K562 (cell line): ENCODE measurements at regions not wholly inside any gene's neighbourhood (a gene's known extent, or its start where the extent isn't known, plus 50 kb on each side); places are given as distances from the start of the nearest gene placed in this dataset.

Experiments used
- ATAC-seq: fragments of 200-7000 bp; cut with Tn5 transposase; 3 replicates; pipeline ENCODE4 v1.9.1; 2020; ENCODE audit warnings: moderate library complexity
- BruUV-seq: library from RNA; stranded (reverse); fragments of 400-500 nt; replicated peaks from 2 replicates; lab custom pipeline; 2021; lab: Mats Ljungman, UMichigan
- CTCF ChIA-PET: fragments of 300-600 bp; formaldehyde crosslinking; extraction: SDS; loops from one replicate; lab custom pipeline; 2021; ENCODE audit warnings: low intra/inter-chr PET ratio; lab: Yijun Ruan, JAX
- POLR2A ChIA-PET: fragments of 300-600, 350-650 bp; sonication (Branson Sonifier 250); formaldehyde crosslinking; extraction: SDS; loops from one replicate; lab custom pipeline; 2021; ENCODE audit warnings: antibody characterized with exemption, inconsistent platforms; lab: Yijun Ruan, JAX
- DNase-seq, 4 experiments: peaks; one replicate each; pipeline versions ENCODE4 v3.0.0 to v3.0.0-alpha.2; 2011 to 2018; ENCODE audit warnings: low spot score in 3 of 4, mixed read lengths in 3 of 4; ENCODE audit errors: extremely low read depth in 1 of 4
- FAIRE-seq: peaks from 2 replicates; lab custom pipeline; 2011; peaks lifted over from hg19 to GRCh38; lab: Jason Lieb, UNC
- H2AFZ ChIP-seq: 2 replicates; pipeline ENCODE4 v1.6.0; 2011; ENCODE audit warnings: low read depth, low read length, control low read depth, inconsistent platforms
- H3K27ac ChIP-seq: fragments of 200-600 bp; 3 replicates; pipeline ENCODE4 v1.8.0; 2011; ENCODE audit warnings: low read depth, mild to moderate bottlenecking, control low read depth, inconsistent platforms, low read length, moderate library complexity, mixed read lengths; ENCODE audit errors: extremely low read depth
- H3K27me3 ChIP-seq, 2 experiments: fragments of 300-600 bp in 1 of 2; 2 replicates in 1 of 2; 3 replicates in 1 of 2; pipeline versions ENCODE4 v1.6.0 to v1.8.0; 2011; ENCODE audit warnings: inconsistent platforms in 2 of 2, low read length in 2 of 2, mild to moderate bottlenecking in 1 of 2, mixed read lengths in 1 of 2, moderate library complexity in 1 of 2; ENCODE audit not compliant: control insufficient read depth in 2 of 2, insufficient read depth in 2 of 2
- H3K36me3 ChIP-seq: fragments of 300-600 bp; 3 replicates; pipeline ENCODE4 v1.8.0; 2011; ENCODE audit warnings: mild to moderate bottlenecking, low read length, inconsistent platforms; ENCODE audit not compliant: control insufficient read depth, insufficient read depth
- H3K4me1 ChIP-seq, 2 experiments: fragments of 200-600 bp in 1 of 2; replicated peaks in 1 of 2; 2 replicates in 1 of 2; 3 replicates in 1 of 2; pipeline versions ENCODE4 v1.5.1 to v1.8.0; 2011; ENCODE audit warnings: inconsistent platforms in 2 of 2, low read length in 2 of 2, mild to moderate bottlenecking in 1 of 2, mixed read lengths in 1 of 2, moderate library complexity in 1 of 2; ENCODE audit not compliant: control insufficient read depth in 2 of 2, insufficient read depth in 2 of 2
- H3K4me2 ChIP-seq: 2 replicates; pipeline ENCODE4 v1.6.1; 2011; ENCODE audit warnings: low read length, control low read depth, inconsistent platforms, mixed read lengths; ENCODE audit not compliant: insufficient read depth
- H3K4me3 ChIP-seq: fragments of 200-600 bp; sonication (generic), shearing (Covaris generic); 2 replicates; pipeline ENCODE4 v1.5.1; 2016; ENCODE audit warnings: control low read depth, inconsistent platforms
- H3K79me2 ChIP-seq: fragments of 200-600 bp; 3 replicates; pipeline ENCODE4 v1.8.0; 2011; ENCODE audit warnings: low read length, inconsistent platforms; ENCODE audit not compliant: control insufficient read depth, insufficient read depth
- H3K9ac ChIP-seq, 2 experiments: 2 replicates each; pipeline versions ENCODE4 v1.6.0 to v1.6.1; 2011; ENCODE audit warnings: low read depth in 2 of 2, low read length in 2 of 2, control low read depth in 1 of 2, inconsistent platforms in 1 of 2, mild to moderate bottlenecking in 1 of 2, mixed read lengths in 1 of 2; ENCODE audit not compliant: insufficient read depth in 1 of 2
- H3K9me1 ChIP-seq: one replicate; pipeline ENCODE4 v1.6.0; 2011; ENCODE audit warnings: inconsistent platforms, mild to moderate bottlenecking, low read length, moderate library complexity; ENCODE audit not compliant: control insufficient read depth, insufficient read depth
- H3K9me3 ChIP-seq: replicated peaks from 2 replicates; pipeline ENCODE4 v1.5.1; 2011; ENCODE audit warnings: low read depth, low read length, inconsistent platforms; ENCODE audit not compliant: control insufficient read depth, insufficient read depth
- H4K20me1 ChIP-seq: replicated peaks from 2 replicates; pipeline ENCODE4 v1.6.1; 2011; ENCODE audit warnings: low read length, inconsistent platforms, mixed read lengths; ENCODE audit not compliant: control insufficient read depth, insufficient read depth
- BACH1 ChIP-seq: fragments of 200-800 bp; sonication (Bioruptor generic); IDR thresholded peaks from 2 replicates; pipeline ENCODE4 v1.6.1; 2016; ENCODE audit warnings: missing genetic modification characterization, missing compliant biosample characterization
- CBX2 ChIP-seq: fragments of 200-600 bp; sonication (generic); IDR thresholded peaks from one replicate; pipeline ENCODE4 v1.6.1; 2012; ENCODE audit warnings: mild to moderate bottlenecking, low read length, inconsistent platforms; ENCODE audit not compliant: insufficient read depth, poor library complexity, severe bottlenecking
- CEBPG ChIP-seq, 3 experiments: fragments of 200-800 bp in 1 of 3; sonication (Bioruptor generic) in 1 of 3; sonication (generic) in 1 of 3; formaldehyde crosslinking in 1 of 3; IDR thresholded peaks in 2 of 3; conservative IDR thresholded peaks in 1 of 3; 2 replicates each; pipeline versions ENCODE4 v1.6.1 to v1.8.0; 2016 to 2022; ENCODE audit warnings: missing compliant biosample characterization in 2 of 3, missing genetic modification characterization in 2 of 3, mild to moderate bottlenecking in 1 of 3, missing genetic modification reagents in 1 of 3
- CTBP1 ChIP-seq: fragments of 450-650 bp; IDR thresholded peaks from 2 replicates; pipeline ENCODE4 v1.6.1; 2016; ENCODE audit warnings: borderline replicate concordance
- CTCF ChIP-seq, 3 experiments: IDR thresholded peaks in 2 of 3; conservative IDR thresholded peaks in 1 of 3; 2 replicates each; pipeline ENCODE4 v1.5.1; 2011 to 2012; ENCODE audit warnings: low read length in 3 of 3, mild to moderate bottlenecking in 3 of 3, control low read depth in 2 of 3, improper control_type of control experiment in 1 of 3, inconsistent platforms in 1 of 3, low read depth in 1 of 3, mixed read lengths in 1 of 3, moderate library complexity in 1 of 3; ENCODE audit not compliant: insufficient read depth in 2 of 3
- FOXA1 ChIP-seq: fragments of 450-650 bp; IDR thresholded peaks from 2 replicates; pipeline ENCODE4 v1.6.1; 2016; ENCODE audit warnings: mild to moderate bottlenecking, borderline replicate concordance
- LCOR ChIP-seq: sonication (generic); formaldehyde crosslinking; IDR thresholded peaks from 2 replicates; pipeline ENCODE4 v1.8.0; 2022; ENCODE audit warnings: mild to moderate bottlenecking, missing genetic modification reagents
- MEF2D ChIP-seq: conservative IDR thresholded peaks from 2 replicates; pipeline ENCODE4 v1.6.1; 2016; ENCODE audit warnings: low read depth, missing genetic modification characterization, missing compliant biosample characterization
- MNT ChIP-seq, 2 experiments: fragments of 450-650 bp; conservative IDR thresholded peaks; 2 replicates each; pipeline ENCODE4 v1.6.1; 2017; ENCODE audit warnings: mild to moderate bottlenecking in 2 of 2, moderate library complexity in 2 of 2
- NFIC ChIP-seq: fragments of 450-650 bp; IDR thresholded peaks from 2 replicates; pipeline ENCODE4 v1.6.1; 2017; ENCODE audit warnings: mild to moderate bottlenecking, inconsistent platforms
- NFYB ChIP-seq: IDR thresholded peaks from 2 replicates; pipeline ENCODE4 v1.6.1; 2011; ENCODE audit warnings: mild to moderate bottlenecking, moderate library complexity; ENCODE audit not compliant: insufficient read length; ENCODE audit errors: extremely low read depth
- PHB ChIP-seq: fragments of 250-450 bp; sonication (Bioruptor Pico); IDR thresholded peaks from 2 replicates; pipeline ENCODE4 v1.5.0; 2021
- PHF8 ChIP-seq: fragments of 200-600 bp; sonication (generic); IDR thresholded peaks from 2 replicates; pipeline ENCODE4 v1.6.1; 2012; ENCODE audit warnings: mixed run types, mild to moderate bottlenecking, inconsistent platforms, low read length, moderate library complexity, borderline replicate concordance
- PURB ChIP-seq: sonication (generic); formaldehyde crosslinking; IDR thresholded peaks from 2 replicates; pipeline ENCODE4 v1.9.0; 2021; ENCODE audit warnings: low read depth, mild to moderate bottlenecking, missing genetic modification reagents
- RFX5 ChIP-seq: IDR thresholded peaks from 2 replicates; pipeline ENCODE4 v1.6.1; 2011; ENCODE audit warnings: low read depth, mild to moderate bottlenecking, improper control_type of control experiment, low read length
- RFX7 ChIP-seq: fragments of 250-450 bp; sonication (Bioruptor Pico); IDR thresholded peaks from 2 replicates; pipeline ENCODE4 v1.5.1; 2021; ENCODE audit warnings: mild to moderate bottlenecking
- RHOXF2B ChIP-seq: fragments of 250-450 bp; sonication (Bioruptor Pico); conservative IDR thresholded peaks from 2 replicates; pipeline ENCODE4 v1.5.1; 2021
- RNF2 ChIP-seq: sonication (generic); IDR thresholded peaks from 2 replicates; pipeline ENCODE4 v1.6.1; 2016
- SIRT6 ChIP-seq: IDR thresholded peaks from one replicate; pipeline ENCODE4 v1.6.1; 2012; ENCODE audit warnings: low read depth, mild to moderate bottlenecking, control low read depth, inconsistent platforms, low read length, moderate library complexity
- XRCC5 ChIP-seq: fragments of 200-400 bp; formaldehyde crosslinking; IDR thresholded peaks from 2 replicates; pipeline ENCODE4 v1.6.1; 2017; ENCODE audit warnings: low read depth, mild to moderate bottlenecking, low read length
- ZNF384 ChIP-seq: IDR thresholded peaks from 2 replicates; pipeline ENCODE4 v1.6.1; 2012; ENCODE audit warnings: low read depth, low read length, improper control_type of control experiment
- ZNF764 ChIP-seq: fragments of 250-450 bp; sonication (Bioruptor Pico); IDR thresholded peaks from 2 replicates; pipeline ENCODE4 v1.4.0; 2020; ENCODE audit warnings: low read depth, mild to moderate bottlenecking, moderate library complexity
- ZNF780A ChIP-seq: fragments of 250-450 bp; sonication (Bioruptor Pico); IDR thresholded peaks from 2 replicates; pipeline ENCODE4 v1.5.0; 2021; ENCODE audit warnings: mild to moderate bottlenecking
- WGBS: fragments of 100-300 bp; shearing (Covaris generic); methylation state at CpG from one replicate; pipeline ENCODE4 v1.1.6; 2016; ENCODE audit warnings: low coverage, mixed read lengths; ENCODE audit not compliant: insufficient coverage; ENCODE audit errors: missing lambda C conversion rate; 5-methylcytosine and 5-hydroxymethylcytosine counted together
- in situ Hi-C: fragments of 300-500 bp; cut with MboI; formaldehyde crosslinking; loops from 4 replicates; pipeline ENCODE4 v1.15.0; 2018; ENCODE audit warnings: inconsistent platforms, mixed read lengths
- intact Hi-C: fragments of 100-400 bp; cut with micrococcal nuclease; formaldehyde crosslinking; loops from 2 replicates; pipeline ENCODE4 v1.14.2; 2022

- BruUV-seq: no TSS peak
- CTCF ChIA-PET: no interaction called here
- POLR2A ChIA-PET: no interaction called here
These were observed 141.6 kb downstream of the DHX35 start for GRCh38 chr20:39103732-39104131.

More at GRCh38 chr20:39103732-39104131, 141.6 kb downstream of the DHX35 start:
- no peak for DNase-seq
- Histone ChIP-seq H2AFZ (no peak overlapping the region), H4K20me1 (no peaks in the 10 kb centered on the region), H3K79me2 (no peaks in the 10 kb centered on the region), H3K9me3 (no peaks in the 10 kb centered on the region), H3K4me1 (no peaks in the 10 kb centered on the region), H3K27ac (no peak overlapping the region), H3K4me2 (no peak overlapping the region)
- WGBS: 0% methylated on average over 1 of the region's 1 CpG
- intact Hi-C loops: loop anchor here (2.0 kb wide), 1 partner anchor 53 kb away; no protein-coding TSS in a partner anchor
- TF ChIP-seq MNT (conservative IDR thresholded peaks at IDR 0.05): no peak
- no peak for TF ChIP-seq NFIC
- no peak for TF ChIP-seq ZNF384
- peak; percentile 6 to 24 (median 17); a peak in 1 of 6 replicates for TF ChIP-seq CTCF (IDR thresholded peaks at IDR 0.05 in 2 of 3, conservative IDR thresholded peaks at IDR 0.05 in 1 of 3; ENCODE audit: insufficient read depth in 2 of 3, low read depth in 1 of 3, low read length in 3 of 3)
- TF ChIP-seq SIRT6: no peak
- TF ChIP-seq RNF2: no peak
- TF ChIP-seq PHB (CRISPR knock-in tag): no peak
- TF ChIP-seq MEF2D: no peak
- TF ChIP-seq CBX2: no peak
- no peak for TF ChIP-seq RHOXF2B (CRISPR knock-in tag)
- no peak for TF ChIP-seq BACH1
- no peak for TF ChIP-seq LCOR (CRISPR knock-in tag)
- 0 out of 2 replicates have a peak, but pooled peaks have one; percentile 4 for TF ChIP-seq CTBP1
- TF ChIP-seq XRCC5: no peak
- no peak for TF ChIP-seq NFYB
- TF ChIP-seq PHF8: no peak
- no peak for TF ChIP-seq FOXA1
- no peak for TF ChIP-seq RFX5
- no peak for TF ChIP-seq RFX7
- no peak for TF ChIP-seq PURB (CRISPR knock-in tag)
- TF ChIP-seq ZNF764 (CRISPR knock-in tag): no peak
- no peak for TF ChIP-seq ZNF780A (CRISPR knock-in tag)
- no peak for TF ChIP-seq CEBPG (CRISPR knock-in tag; IDR thresholded peaks at IDR 0.05)
- TF ChIP-seq CEBPG (tag; conservative IDR thresholded peaks at IDR 0.05 in 1 of 2, IDR thresholded peaks at IDR 0.05 in 1 of 2): peak in 1 of 2 experiments; percentile 35; a peak in 1 of 4 replicates
- TF ChIP-seq, all 486 proteins: peak for 3
- no peak for FAIRE-seq
- in situ Hi-C loops: no loop called here
- peak; percentile 47; the same call in 1 of the 3 replicates for ATAC-seq
- Histone ChIP-seq H3K4me3 (no peak overlapping the region), H3K9ac (no peak overlapping the region), H3K9me1 (no peaks in the 10 kb centered on the region), H3K36me3 (no peaks in the 10 kb centered on the region), H3K27me3 (peaks cover 3 to 6% of the 10 kb centered on the region in 2 experiments; a peak in 2 of 5 replicates)
